Immature natural killer cell (primary cell): ENCODE measurements at regions not wholly inside any gene's neighbourhood (a gene's known extent, or its start where the extent isn't known, plus 50 kb on each side); places are given as distances from the start of the nearest gene placed in this dataset.

Experiments
- DNase-seq, 3 donors: peaks; one replicate each; pipeline ENCODE4 v3.0.0; 2022; ENCODE audit warnings: mixed read lengths in 1 of 3
- H3K27ac Mint-ChIP-seq, 6 donors: one replicate each; pipeline ENCODE4 v1.8.0; 2020; ENCODE audit warnings: mixed read lengths in 6 of 6, mild to moderate bottlenecking in 5 of 6, inconsistent platforms in 4 of 6, moderate library complexity in 3 of 6
- H3K27me3 Mint-ChIP-seq, 3 donors: one replicate each; pipeline ENCODE4 v1.8.0; 2020 to 2021; ENCODE audit warnings: low read depth in 3 of 3, mild to moderate bottlenecking in 3 of 3, mixed read lengths in 3 of 3, moderate library complexity in 3 of 3, inconsistent platforms in 1 of 3
- H3K36me3 Mint-ChIP-seq, 3 donors: one replicate each; pipeline ENCODE4 v1.8.0; 2020; ENCODE audit warnings: mixed read lengths in 3 of 3, inconsistent platforms in 2 of 3, mild to moderate bottlenecking in 2 of 3
- H3K4me1 Mint-ChIP-seq, 2 donors: one replicate each; pipeline ENCODE4 v1.8.0; 2020; ENCODE audit warnings: inconsistent platforms in 2 of 2, mild to moderate bottlenecking in 2 of 2, mixed read lengths in 2 of 2, moderate library complexity in 1 of 2
- H3K4me3 Mint-ChIP-seq, 5 donors: one replicate each; pipeline ENCODE4 v1.8.0; 2020; ENCODE audit warnings: mild to moderate bottlenecking in 5 of 5, mixed read lengths in 5 of 5, inconsistent platforms in 3 of 5, moderate library complexity in 3 of 5
- H3K9me3 Mint-ChIP-seq, 6 donors: one replicate each; pipeline ENCODE4 v1.8.0; 2020; ENCODE audit warnings: mild to moderate bottlenecking in 6 of 6, mixed read lengths in 6 of 6, inconsistent platforms in 4 of 6, moderate library complexity in 3 of 6

GRCh38 chr13:22594041-22594440 lies 586.7 kb upstream of the SGCG start:
- DNase-seq, result no peak
- Mint-ChIP-seq H3K27me3 (no peaks in the 10 kb centered on the region), H3K36me3 (no peaks in the 10 kb centered on the region), H3K27ac (no peak overlapping the region), H3K9me3 (peaks cover 8 to 20% (median 9%) of the 10 kb centered on the region in 6 donors), H3K4me1 (no peaks in the 10 kb centered on the region), H3K4me3 (no peak overlapping the region)

- no peak overlapping the region for H3K4me3 Mint-ChIP-seq
- no peaks in the 10 kb centered on the region for H3K27me3 Mint-ChIP-seq
- H3K9me3 Mint-ChIP-seq, result peaks cover 3 to 20% (median 10%) of the 10 kb centered on the region in 6 donors
- DNase-seq, result no peak
- no peaks in the 10 kb centered on the region for H3K36me3 Mint-ChIP-seq
- H3K4me1 Mint-ChIP-seq, result no peaks in the 10 kb centered on the region
- no peak overlapping the region for H3K27ac Mint-ChIP-seq
Measured at GRCh38 chr13:22596171-22596863, 584.5 kb upstream of the SGCG start.

- Mint-ChIP-seq H3K27ac (no peak overlapping the region), H3K27me3 (no peaks in the 10 kb centered on the region), H3K9me3 (peaks cover 2 to 27% (median 9%) of the 10 kb centered on the region in 6 donors), H3K36me3 (no peaks in the 10 kb centered on the region), H3K4me1 (no peaks in the 10 kb centered on the region), H3K4me3 (no peak overlapping the region)
- no peak for DNase-seq
Measured at GRCh38 chr13:22599156-22599555, 581.6 kb upstream of the SGCG start.

GRCh38 chr13:22618002-22618401 lies 562.8 kb upstream of the SGCG start:
- Mint-ChIP-seq H3K4me3 (no peak overlapping the region), H3K36me3 (no peaks in the 10 kb centered on the region), H3K27ac (no peak overlapping the region), H3K9me3 (peaks cover 4 to 29% (median 16%) of the 10 kb centered on the region in 6 donors), H3K4me1 (no peaks in the 10 kb centered on the region), H3K27me3 (no peaks in the 10 kb centered on the region)
- no peak for DNase-seq

- Mint-ChIP-seq H3K4me1 (no peaks in the 10 kb centered on the region), H3K27me3 (no peaks in the 10 kb centered on the region), H3K9me3 (peaks cover 7 to 38% (median 12%) of the 10 kb centered on the region in 6 donors), H3K4me3 (no peak overlapping the region), H3K27ac (no peak overlapping the region), H3K36me3 (no peaks in the 10 kb centered on the region)
- no peak for DNase-seq
Measured at GRCh38 chr13:22625691-22626090, 555.1 kb upstream of the SGCG start.

- Mint-ChIP-seq H3K4me3 (no peak overlapping the region), H3K4me1 (no peaks in the 10 kb centered on the region), H3K36me3 (no peaks in the 10 kb centered on the region), H3K27me3 (no peaks in the 10 kb centered on the region), H3K27ac (no peak overlapping the region), H3K9me3 (peaks cover 7 to 56% (median 20%) of the 10 kb centered on the region in 6 donors)
- no peak for DNase-seq
Measured at GRCh38 chr13:22629374-22629773, 551.4 kb upstream of the SGCG start.

- H3K4me1 Mint-ChIP-seq, result no peaks in the 10 kb centered on the region
- H3K27ac Mint-ChIP-seq, result no peak overlapping the region
- peaks cover 0 to 2% (median 2%) of the 10 kb centered on the region in 3 donors for H3K27me3 Mint-ChIP-seq
- peaks cover 2 to 42% (median 7%) of the 10 kb centered on the region in 6 donors for H3K9me3 Mint-ChIP-seq
- DNase-seq, result no peak
- H3K4me3 Mint-ChIP-seq, result no peak overlapping the region
- H3K36me3 Mint-ChIP-seq, result no peaks in the 10 kb centered on the region
Measured at GRCh38 chr13:22642088-22642487, 538.7 kb upstream of the SGCG start.

- no peak for DNase-seq
- peaks cover 0 to 4% (median 2%) of the 10 kb centered on the region in 3 donors for H3K27me3 Mint-ChIP-seq
- no peaks in the 10 kb centered on the region for H3K36me3 Mint-ChIP-seq
- no peaks in the 10 kb centered on the region for H3K4me1 Mint-ChIP-seq
- no peak overlapping the region for H3K27ac Mint-ChIP-seq
- H3K9me3 Mint-ChIP-seq, result peaks cover 0 to 42% (median 8%) of the 10 kb centered on the region in 6 donors
- no peak overlapping the region for H3K4me3 Mint-ChIP-seq
Measured at GRCh38 chr13:22644941-22645340, 535.8 kb upstream of the SGCG start.

- peaks cover 2% of the 10 kb centered on the region in 3 donors for H3K27me3 Mint-ChIP-seq
Measured at GRCh38 chr13:22647156-22647850, 533.5 kb upstream of the SGCG start.

GRCh38 chr13:22648320-22648801 lies 532.4 kb upstream of the SGCG start:
- H3K9me3 Mint-ChIP-seq, result peaks cover 3 to 34% (median 6%) of the 10 kb centered on the region in 6 donors
- H3K27ac Mint-ChIP-seq, result no peak overlapping the region
- H3K4me1 Mint-ChIP-seq, result no peaks in the 10 kb centered on the region
- H3K27me3 Mint-ChIP-seq, result peaks cover 0 to 2% (median 2%) of the 10 kb centered on the region in 3 donors
- H3K4me3 Mint-ChIP-seq, result no peak overlapping the region
- no peak for DNase-seq
- H3K36me3 Mint-ChIP-seq, result no peaks in the 10 kb centered on the region

More at GRCh38 chr13:22647156-22647850, 533.5 kb upstream of the SGCG start:
- no peak for DNase-seq
- no peak overlapping the region for H3K4me3 Mint-ChIP-seq
- H3K9me3 Mint-ChIP-seq, result peaks cover 0 to 38% (median 8%) of the 10 kb centered on the region in 6 donors
- no peaks in the 10 kb centered on the region for H3K36me3 Mint-ChIP-seq
- no peaks in the 10 kb centered on the region for H3K4me1 Mint-ChIP-seq
- no peak overlapping the region for H3K27ac Mint-ChIP-seq

- Mint-ChIP-seq H3K4me1 (no peaks in the 10 kb centered on the region), H3K36me3 (no peaks in the 10 kb centered on the region), H3K27ac (no peak overlapping the region), H3K27me3 (peaks cover 0 to 2% (median under 1%) of the 10 kb centered on the region in 3 donors), H3K4me3 (no peak overlapping the region), H3K9me3 (peaks cover 3 to 18% (median 7%) of the 10 kb centered on the region in 6 donors)
- no peak for DNase-seq
Measured at GRCh38 chr13:22652796-22653195, 528.0 kb upstream of the SGCG start.

GRCh38 chr13:22653866-22654265 lies 526.9 kb upstream of the SGCG start:
- H3K4me1 Mint-ChIP-seq, result no peaks in the 10 kb centered on the region
- no peak overlapping the region for H3K4me3 Mint-ChIP-seq
- H3K36me3 Mint-ChIP-seq, result no peaks in the 10 kb centered on the region
- H3K27me3 Mint-ChIP-seq, result peaks cover 0 to 2% (median 0%) of the 10 kb centered on the region in 3 donors
- no peak for DNase-seq
- H3K27ac Mint-ChIP-seq, result no peak overlapping the region
- peaks cover 3 to 15% (median 5%) of the 10 kb centered on the region in 6 donors for H3K9me3 Mint-ChIP-seq

GRCh38 chr13:22655106-22655852 lies 525.5 kb upstream of the SGCG start:
- Mint-ChIP-seq H3K9me3 (peaks cover 4 to 19% (median 5%) of the 10 kb centered on the region in 6 donors), H3K4me3 (no peak overlapping the region), H3K4me1 (no peaks in the 10 kb centered on the region), H3K27me3 (peaks cover 0 to 3% (median 0%) of the 10 kb centered on the region in 3 donors), H3K27ac (no peak overlapping the region), H3K36me3 (no peaks in the 10 kb centered on the region)
- DNase-seq, result no peak

- peaks cover 0 to 3% (median 0%) of the 10 kb centered on the region in 3 donors for H3K27me3 Mint-ChIP-seq
- peaks cover 0 to 18% (median 5%) of the 10 kb centered on the region in 6 donors for H3K9me3 Mint-ChIP-seq
- no peaks in the 10 kb centered on the region for H3K4me1 Mint-ChIP-seq
- H3K36me3 Mint-ChIP-seq, result no peaks in the 10 kb centered on the region
- H3K27ac Mint-ChIP-seq, result no peak overlapping the region
- H3K4me3 Mint-ChIP-seq, result no peak overlapping the region
- DNase-seq, result no peak
Measured at GRCh38 chr13:22662771-22663170, 518.0 kb upstream of the SGCG start.
